ENCODE measurements at regions not wholly inside any gene's neighbourhood (a gene's known extent, or its start where the extent isn't known, plus 50 kb on each side); places are given as distances from the start of the nearest gene placed in this dataset.

DNA sequence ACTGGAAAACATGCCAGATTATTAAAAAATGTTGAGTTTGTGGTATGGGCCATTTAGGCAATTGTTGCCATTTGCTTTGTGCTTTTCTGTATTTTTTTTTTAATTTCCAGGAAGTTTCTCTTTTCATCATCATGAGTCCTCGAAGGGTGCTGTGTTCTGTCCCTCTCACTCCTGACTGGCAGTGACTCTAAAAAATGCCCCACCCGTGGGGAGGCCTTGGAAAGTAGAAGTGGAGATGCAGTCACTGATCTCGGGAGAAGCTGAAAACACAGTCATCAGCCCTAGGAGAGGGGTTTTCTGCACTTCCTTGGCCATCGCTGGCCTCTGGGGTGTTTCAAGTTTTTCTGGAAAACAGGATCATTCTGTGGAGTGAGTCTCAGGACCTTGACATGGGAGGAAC is 98.5 kb upstream of the GRK3 start:
- TF ChIP-seq, protein P1, sequence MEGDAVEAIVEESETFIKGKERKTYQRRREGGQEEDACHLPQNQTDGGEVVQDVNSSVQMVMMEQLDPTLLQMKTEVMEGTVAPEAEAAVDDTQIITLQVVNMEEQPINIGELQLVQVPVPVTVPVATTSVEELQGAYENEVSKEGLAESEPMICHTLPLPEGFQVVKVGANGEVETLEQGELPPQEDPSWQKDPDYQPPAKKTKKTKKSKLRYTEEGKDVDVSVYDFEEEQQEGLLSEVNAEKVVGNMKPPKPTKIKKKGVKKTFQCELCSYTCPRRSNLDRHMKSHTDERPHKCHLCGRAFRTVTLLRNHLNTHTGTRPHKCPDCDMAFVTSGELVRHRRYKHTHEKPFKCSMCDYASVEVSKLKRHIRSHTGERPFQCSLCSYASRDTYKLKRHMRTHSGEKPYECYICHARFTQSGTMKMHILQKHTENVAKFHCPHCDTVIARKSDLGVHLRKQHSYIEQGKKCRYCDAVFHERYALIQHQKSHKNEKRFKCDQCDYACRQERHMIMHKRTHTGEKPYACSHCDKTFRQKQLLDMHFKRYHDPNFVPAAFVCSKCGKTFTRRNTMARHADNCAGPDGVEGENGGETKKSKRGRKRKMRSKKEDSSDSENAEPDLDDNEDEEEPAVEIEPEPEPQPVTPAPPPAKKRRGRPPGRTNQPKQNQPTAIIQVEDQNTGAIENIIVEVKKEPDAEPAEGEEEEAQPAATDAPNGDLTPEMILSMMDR (IDR thresholded peaks at IDR 0.05; ENCODE audit: low read depth, low read length, missing input control), result no peak
- TF ChIP-seq, protein P2, sequence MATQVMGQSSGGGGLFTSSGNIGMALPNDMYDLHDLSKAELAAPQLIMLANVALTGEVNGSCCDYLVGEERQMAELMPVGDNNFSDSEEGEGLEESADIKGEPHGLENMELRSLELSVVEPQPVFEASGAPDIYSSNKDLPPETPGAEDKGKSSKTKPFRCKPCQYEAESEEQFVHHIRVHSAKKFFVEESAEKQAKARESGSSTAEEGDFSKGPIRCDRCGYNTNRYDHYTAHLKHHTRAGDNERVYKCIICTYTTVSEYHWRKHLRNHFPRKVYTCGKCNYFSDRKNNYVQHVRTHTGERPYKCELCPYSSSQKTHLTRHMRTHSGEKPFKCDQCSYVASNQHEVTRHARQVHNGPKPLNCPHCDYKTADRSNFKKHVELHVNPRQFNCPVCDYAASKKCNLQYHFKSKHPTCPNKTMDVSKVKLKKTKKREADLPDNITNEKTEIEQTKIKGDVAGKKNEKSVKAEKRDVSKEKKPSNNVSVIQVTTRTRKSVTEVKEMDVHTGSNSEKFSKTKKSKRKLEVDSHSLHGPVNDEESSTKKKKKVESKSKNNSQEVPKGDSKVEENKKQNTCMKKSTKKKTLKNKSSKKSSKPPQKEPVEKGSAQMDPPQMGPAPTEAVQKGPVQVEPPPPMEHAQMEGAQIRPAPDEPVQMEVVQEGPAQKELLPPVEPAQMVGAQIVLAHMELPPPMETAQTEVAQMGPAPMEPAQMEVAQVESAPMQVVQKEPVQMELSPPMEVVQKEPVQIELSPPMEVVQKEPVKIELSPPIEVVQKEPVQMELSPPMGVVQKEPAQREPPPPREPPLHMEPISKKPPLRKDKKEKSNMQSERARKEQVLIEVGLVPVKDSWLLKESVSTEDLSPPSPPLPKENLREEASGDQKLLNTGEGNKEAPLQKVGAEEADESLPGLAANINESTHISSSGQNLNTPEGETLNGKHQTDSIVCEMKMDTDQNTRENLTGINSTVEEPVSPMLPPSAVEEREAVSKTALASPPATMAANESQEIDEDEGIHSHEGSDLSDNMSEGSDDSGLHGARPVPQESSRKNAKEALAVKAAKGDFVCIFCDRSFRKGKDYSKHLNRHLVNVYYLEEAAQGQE (IDR thresholded peaks at IDR 0.05), result no peak
- TF ChIP-seq RAD21 (IDR thresholded peaks at IDR 0.05) (no peak), YY1 (IDR thresholded peaks at IDR 0.05) (no peak), JUND (IDR thresholded peaks at IDR 0.05) (no peak), FOXA1 (IDR thresholded peaks at IDR 0.05) (no peak), HNF4G (IDR thresholded peaks at IDR 0.05) (no peak), RXRA (IDR thresholded peaks at IDR 0.05) (no peak), TAF1 (conservative IDR thresholded peaks at IDR 0.05) (no peak), GABPA (IDR thresholded peaks at IDR 0.05 in 1 of 2, conservative IDR thresholded peaks at IDR 0.05 in 1 of 2) (no peak)
- TF ChIP-seq, protein P3, sequence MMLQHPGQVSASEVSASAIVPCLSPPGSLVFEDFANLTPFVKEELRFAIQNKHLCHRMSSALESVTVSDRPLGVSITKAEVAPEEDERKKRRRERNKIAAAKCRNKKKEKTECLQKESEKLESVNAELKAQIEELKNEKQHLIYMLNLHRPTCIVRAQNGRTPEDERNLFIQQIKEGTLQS (IDR thresholded peaks at IDR 0.05), result no peak
